ENCODE measurements at regions not wholly inside any gene's neighbourhood (a gene's known extent, or its start where the extent isn't known, plus 50 kb on each side); places are given as distances from the start of the nearest gene placed in this dataset.

- no peak for DNase-seq
Observed at GRCh38 chrX:20432746-20433387, 166.2 kb upstream of the RPS6KA3 start.

GRCh38 chrX:20432048-20432447 is 165.3 kb upstream of the RPS6KA3 start:
- peak in 1 of 3 donors; percentile 49 for DNase-seq

- no peak for DNase-seq
Observed at GRCh38 chrX:20431486-20431885, 164.8 kb upstream of the RPS6KA3 start.

GRCh38 chrX:20427173-20427770 is 160.6 kb upstream of the RPS6KA3 start:
- no peak for DNase-seq

GRCh38 chrX:20421697-20422096 is 155.0 kb upstream of the RPS6KA3 start:
- DNase-seq: no peak

- DNase-seq: peak in 1 of 3 donors; percentile 7
Observed at GRCh38 chrX:20421275-20421674, 154.6 kb upstream of the RPS6KA3 start.

GRCh38 chrX:20420058-20420457 is 153.3 kb upstream of the RPS6KA3 start:
- no peak for DNase-seq

GRCh38 chrX:20418379-20419150 is 151.9 kb upstream of the RPS6KA3 start:
- no peak for DNase-seq

GRCh38 chrX:20414762-20415445 is 148.2 kb upstream of the RPS6KA3 start:
- DNase-seq: no peak

- no peak for DNase-seq
Observed at GRCh38 chrX:20414066-20414465, 147.4 kb upstream of the RPS6KA3 start.

GRCh38 chrX:20412871-20413486 is 146.3 kb upstream of the RPS6KA3 start:
- DNase-seq: no peak

GRCh38 chrX:20410540-20410939 is 143.8 kb upstream of the RPS6KA3 start:
- no peak for DNase-seq

- no peak for DNase-seq
Observed at GRCh38 chrX:20409991-20410390, 143.3 kb upstream of the RPS6KA3 start.

GRCh38 chrX:20402956-20403355 is 136.2 kb upstream of the RPS6KA3 start:
- DNase-seq: no peak

- no peak for DNase-seq
Observed at GRCh38 chrX:20399728-20400414, 133.2 kb upstream of the RPS6KA3 start.

GRCh38 chrX:20397587-20397986 is 130.9 kb upstream of the RPS6KA3 start:
- no peak for DNase-seq

- DNase-seq: no peak
Observed at GRCh38 chrX:20394451-20394850, 127.7 kb upstream of the RPS6KA3 start.

- DNase-seq: no peak
Observed at GRCh38 chrX:20393944-20394343, 127.2 kb upstream of the RPS6KA3 start.

- DNase-seq: no peak
Observed at GRCh38 chrX:20388594-20388993, 121.9 kb upstream of the RPS6KA3 start.

- DNase-seq: no peak
Observed at GRCh38 chrX:20383477-20383876, 116.8 kb upstream of the RPS6KA3 start.

- no peak for DNase-seq
Observed at GRCh38 chrX:20382518-20383297, 116.0 kb upstream of the RPS6KA3 start.

Data from muscle of back (tissue), 3 donors.